ENCODE measurements at regions not wholly inside any gene's neighbourhood (a gene's known extent, or its start where the extent isn't known, plus 50 kb on each side); places are given as distances from the start of the nearest gene placed in this dataset.
"Not testable (repeated sequence)": the region's sequence is repeated elsewhere in the genome, so short reads cannot be mapped to it uniquely, and the experiment has no call there.

DNA sequence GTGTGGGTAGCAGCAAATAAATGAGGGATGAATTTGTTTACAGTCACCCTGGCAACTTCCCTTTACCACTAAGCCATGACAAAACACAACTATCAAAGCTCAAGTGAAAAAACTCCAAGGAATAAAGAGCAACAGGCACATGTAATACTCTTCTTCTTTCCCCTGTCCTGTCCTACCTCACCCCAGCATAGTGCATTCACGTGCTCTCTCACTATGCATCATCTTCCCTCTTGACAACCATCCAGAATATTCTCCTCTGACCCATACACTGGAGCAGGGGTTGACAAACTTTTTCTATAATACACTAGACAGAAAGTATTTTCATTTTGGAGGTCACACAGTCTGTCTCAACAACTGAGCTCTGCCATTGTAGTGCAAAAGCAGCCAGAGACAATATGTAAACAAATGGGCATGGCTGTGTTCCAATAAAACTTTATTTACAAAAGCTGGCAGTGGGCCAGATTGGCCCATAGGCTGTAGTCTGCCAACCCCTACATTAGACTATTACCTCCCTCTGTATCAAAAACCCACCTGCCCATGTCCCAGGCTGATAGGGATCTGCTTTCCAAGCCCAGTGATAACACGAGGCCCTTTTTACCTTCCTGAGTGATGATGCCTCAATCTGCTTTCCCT, 354.5 kb downstream of the FGFR2 start:
- no peak for DNase-seq

DNA sequence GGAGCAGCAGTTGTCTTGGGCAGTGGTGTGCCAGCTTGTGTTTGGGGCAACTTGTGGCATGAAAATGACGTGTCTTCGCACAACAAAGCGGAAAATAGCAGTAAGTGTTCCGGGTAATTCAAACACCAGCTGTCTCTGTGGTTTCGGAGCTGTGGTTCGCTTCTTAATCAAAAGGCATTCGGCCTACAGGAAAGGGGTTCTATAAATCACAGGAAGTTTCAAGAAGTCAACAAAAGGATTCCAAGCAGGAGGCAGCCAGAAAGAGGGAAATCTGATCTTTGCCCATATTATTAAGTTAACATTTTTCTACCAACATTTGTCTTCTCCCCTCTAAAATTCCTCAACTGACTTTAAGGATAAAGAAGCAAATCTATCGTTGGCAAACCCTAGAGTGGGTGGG, 353.4 kb downstream of the FGFR2 start:
- DNase-seq, result no peak

- no peak for DNase-seq
Observed at GRCh38 chr10:121245754-121246153, 352.5 kb downstream of the FGFR2 start.

DNA sequence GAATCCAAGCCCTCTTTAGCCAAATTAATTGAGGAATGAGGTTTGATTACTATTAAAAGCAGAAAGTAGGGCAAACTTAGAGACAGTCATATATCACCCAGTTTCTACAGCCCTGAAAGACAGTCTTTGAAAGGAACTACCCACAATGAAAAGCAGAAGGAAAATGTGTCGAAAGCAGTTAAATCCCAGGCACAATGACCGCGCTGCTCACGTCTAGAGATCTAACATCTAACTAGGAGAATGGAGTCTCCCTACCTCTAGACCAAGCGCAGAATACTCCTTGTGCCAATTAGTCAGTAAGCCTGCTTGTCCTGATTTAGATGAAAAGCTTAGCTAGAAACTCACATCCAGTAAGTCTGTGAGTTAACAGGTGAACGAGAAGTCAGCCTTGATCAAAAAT, 350.0 kb downstream of the FGFR2 start:
- no peak for DNase-seq

DNA sequence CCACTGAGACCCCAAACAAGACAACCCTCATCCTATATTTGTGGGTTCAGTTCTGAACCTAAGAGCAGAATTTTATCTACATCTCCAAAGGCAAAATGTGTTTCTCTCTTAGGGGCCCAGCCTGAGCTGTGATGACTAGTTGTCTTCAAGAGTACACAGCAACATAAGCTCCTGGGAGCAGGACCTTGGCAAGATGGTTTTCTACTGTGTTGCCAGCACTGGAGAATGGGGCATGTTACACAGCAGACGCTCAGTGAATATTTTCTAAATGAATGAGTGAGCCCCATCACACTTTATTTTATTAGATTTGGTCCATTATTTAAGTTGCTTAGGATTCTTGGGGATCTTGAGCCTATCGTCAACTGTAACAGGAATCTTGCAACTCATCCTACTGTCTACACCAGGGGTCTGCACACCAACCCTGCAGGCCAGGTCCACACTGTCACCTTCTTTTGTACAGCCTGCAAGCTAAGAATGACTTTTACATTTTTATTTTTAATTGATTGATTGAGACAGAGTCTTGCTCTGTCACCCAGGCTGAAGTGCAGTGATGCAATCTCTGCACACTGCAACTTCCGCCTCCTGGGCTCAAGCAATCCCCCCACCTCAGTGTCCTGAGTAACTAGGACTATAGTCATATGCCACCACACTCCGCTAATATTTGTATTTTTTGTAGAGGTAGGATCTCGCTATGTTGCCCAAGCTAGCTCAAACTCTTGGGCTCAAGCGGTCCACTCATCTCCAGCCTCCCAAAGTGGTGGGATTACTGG, 347.1 kb downstream of the FGFR2 start:
- no peak for DNase-seq

DNA sequence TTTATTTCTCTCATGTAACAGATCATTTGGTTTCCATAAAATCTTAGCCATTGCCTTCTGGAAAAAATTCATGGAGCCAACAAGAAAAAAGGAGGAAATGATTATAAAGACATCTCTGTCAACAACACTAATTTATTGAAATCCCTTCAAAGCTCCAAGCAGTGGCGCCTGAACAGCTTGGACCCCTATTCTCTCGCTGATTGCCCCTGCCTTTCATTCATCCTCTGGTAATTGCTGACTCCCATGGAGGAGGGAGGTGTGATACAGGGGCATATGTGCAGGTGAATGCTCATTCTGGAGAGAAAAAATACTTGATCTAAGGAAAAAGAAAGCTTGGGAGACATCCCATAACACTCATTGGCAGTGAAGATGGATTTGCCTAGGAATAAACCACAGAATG, 345.5 kb downstream of the FGFR2 start:
- DNase-seq, result no peak

GRCh38 chr10:121260377-121260776, 337.9 kb downstream of the FGFR2 start:
- no peak for DNase-seq

- no peak for DNase-seq
Observed at GRCh38 chr10:121261665-121262064, 336.6 kb downstream of the FGFR2 start.

GRCh38 chr10:121262774-121263430, 335.3 kb downstream of the FGFR2 start:
- no peak for DNase-seq

- DNase-seq, result no peak
Observed at GRCh38 chr10:121263431-121263783, 334.8 kb downstream of the FGFR2 start.

DNA sequence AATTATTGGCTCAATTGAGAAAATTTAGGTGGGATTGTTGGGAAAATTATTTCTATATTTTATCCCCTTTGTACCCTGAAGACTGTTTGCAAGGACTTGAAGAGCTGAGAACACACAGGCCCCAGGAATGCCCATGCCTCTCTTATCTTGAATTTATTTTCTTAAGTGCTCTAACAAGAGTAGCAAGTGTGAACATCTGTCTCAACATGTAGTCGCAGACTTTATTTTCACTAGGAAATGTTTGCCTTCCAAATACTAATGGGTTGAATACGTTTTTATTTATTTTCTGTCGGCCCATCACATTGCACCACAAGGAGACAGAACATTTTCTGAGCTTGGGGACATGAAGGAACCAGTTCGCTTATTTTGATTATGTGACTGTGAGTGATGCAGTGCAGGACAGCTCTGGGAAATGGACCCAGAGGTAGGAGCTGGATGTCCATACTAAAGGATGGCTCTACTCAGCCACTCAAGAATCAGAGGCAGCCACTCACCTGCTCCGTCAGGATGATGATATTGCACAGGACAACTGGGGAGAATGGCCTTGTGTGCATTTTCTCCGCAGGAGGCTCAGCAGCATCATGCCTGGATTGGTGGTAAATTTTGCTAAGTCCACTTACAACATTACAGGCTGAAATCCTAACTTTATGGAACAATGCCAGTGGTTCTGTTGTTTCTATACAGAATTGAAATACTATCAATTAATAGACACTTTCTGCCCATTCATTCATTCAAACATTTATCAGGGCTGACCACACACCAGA, 332.7 kb downstream of the FGFR2 start:
- DNase-seq, result no peak

DNA sequence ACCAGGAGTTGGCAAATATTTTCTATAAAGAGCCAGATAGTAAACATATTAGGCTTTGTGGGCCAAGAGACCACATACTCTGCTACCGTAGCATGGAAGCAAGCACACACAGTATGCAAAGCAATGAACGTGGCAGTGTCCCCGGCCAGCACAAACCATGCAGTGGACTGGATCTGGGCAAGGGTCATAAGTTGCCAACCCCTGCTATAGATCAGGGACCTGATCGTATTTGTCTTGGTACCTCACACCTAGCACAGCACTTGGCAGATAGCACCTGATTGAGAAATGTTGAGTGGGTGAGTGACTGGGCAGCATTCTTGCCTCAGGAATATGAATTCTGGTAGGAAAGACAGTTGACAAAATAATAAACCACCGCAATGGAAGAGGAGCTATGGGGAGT, 331.9 kb downstream of the FGFR2 start:
- no peak for DNase-seq

- DNase-seq, result no peak
Observed at GRCh38 chr10:121267236-121268003, 330.8 kb downstream of the FGFR2 start.

DNA sequence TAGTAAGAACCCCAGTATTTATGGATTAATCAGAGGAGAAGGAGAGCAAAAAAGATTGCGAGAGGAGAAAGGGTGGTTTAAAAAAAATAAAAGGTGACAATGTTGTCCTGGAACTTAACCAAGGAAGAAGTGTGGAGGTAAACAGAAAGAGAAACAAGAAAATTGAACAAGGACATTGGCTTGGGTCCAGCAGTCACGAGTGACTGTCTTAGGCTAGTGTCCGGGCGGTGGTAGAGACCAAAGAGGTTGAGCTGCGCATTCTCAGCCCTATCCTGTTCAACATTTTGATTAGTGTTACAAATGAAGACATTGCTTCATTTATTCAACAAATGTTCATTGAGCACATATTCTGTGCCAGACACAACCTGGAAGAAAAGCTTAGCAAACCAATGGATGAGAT, 329.9 kb downstream of the FGFR2 start:
- no peak for DNase-seq

- DNase-seq, result no peak
Observed at GRCh38 chr10:121268863-121269432, 329.3 kb downstream of the FGFR2 start.

DNA sequence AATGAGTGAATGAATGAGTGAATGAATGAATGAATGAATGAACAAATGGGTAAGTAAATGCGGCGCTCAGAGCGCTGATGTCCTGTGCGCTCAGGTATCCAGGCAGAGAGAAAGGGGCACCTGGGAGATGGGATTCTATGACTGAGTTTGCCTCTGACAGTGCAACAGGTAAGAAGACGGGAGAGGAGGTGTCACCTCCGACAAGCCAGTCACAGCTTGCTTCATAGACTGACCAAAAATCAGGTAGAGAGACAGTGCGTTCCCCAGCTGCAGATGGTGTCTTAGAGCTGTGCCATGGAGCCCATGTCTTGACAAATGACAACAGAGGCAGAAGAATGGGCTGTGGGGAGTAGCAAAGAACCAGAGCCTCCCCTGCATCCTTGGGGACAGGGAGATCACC, 327.3 kb downstream of the FGFR2 start:
- DNase-seq, result no peak

- DNase-seq, result no peak
Observed at GRCh38 chr10:121276046-121276445, 322.2 kb downstream of the FGFR2 start.

DNA sequence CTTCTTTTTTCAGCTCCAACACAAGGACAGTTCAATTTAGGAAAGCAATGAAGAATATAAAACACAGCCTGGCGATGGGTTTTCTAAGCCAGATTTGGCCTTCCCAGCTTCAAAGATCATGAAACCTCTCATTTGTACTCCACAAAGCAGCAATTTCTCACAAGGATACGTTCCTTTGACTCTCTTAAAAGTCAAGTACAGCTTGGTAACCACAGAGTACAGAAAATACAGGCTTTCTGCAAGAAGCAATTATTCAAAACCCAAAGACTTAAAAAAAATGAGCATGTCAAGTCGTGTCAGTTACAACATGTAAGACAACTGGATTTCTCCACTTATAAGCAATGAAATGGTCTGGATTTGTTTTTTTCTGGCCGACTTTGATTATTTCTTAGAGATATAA, 321.4 kb downstream of the FGFR2 start:
- DNase-seq, result no peak

- DNase-seq, result not testable (repeated sequence)
Observed at GRCh38 chr10:121278386-121278785, 319.9 kb downstream of the FGFR2 start.

DNA sequence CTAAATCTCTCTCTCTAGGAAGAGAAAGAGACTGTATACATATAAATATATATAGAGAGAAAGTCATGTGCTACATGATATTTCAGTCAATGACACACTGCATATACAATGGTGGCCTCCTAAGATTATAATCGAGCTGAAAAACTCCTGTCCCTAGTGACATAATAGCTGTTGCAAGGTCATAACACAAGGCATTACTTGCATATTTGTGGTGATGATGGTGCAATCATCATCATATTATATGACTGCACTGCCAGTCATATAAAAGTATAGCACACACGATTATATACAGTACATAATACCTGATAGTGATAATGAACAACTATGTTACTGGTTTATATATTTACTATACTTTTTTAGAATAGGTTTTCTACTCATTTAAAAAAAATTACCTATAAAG, 316.7 kb downstream of the FGFR2 start:
- no peak for DNase-seq

DNA sequence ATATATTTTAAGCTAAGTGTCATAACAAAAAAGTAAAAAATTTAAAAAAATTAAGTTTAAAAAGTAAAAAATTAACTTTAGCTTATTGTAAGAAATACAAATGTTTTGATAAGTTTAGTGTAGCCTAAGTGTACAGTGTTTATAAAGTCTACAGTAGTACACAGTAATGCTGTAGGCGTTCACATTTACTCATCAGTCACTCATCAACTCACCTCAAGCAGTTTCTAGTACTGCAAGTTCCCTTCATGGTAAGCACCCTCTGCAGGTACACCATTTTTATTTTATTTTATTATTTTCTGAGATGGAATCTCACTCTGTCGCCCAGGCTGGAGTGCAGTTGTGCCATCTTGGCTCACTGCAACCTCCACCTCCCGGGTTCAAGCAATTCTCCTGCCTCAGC, 316.0 kb downstream of the FGFR2 start:
- DNase-seq, result no peak

- DNase-seq, result no peak
Observed at GRCh38 chr10:121282797-121283515, 315.3 kb downstream of the FGFR2 start.

Measured in NCI-H2029 treated with DMSO at 0.1 percent for 48 hours (cell line).